Amniotic epithelial cell (primary cell): ENCODE measurements at regions not wholly inside any gene's neighbourhood (a gene's known extent, or its start where the extent isn't known, plus 50 kb on each side); places are given as distances from the start of the nearest gene placed in this dataset.

Experiments
- DNase-seq: peaks from one replicate; pipeline ENCODE4 v3.0.0-alpha.2; 2010; ENCODE audit warnings: low read depth

DNA sequence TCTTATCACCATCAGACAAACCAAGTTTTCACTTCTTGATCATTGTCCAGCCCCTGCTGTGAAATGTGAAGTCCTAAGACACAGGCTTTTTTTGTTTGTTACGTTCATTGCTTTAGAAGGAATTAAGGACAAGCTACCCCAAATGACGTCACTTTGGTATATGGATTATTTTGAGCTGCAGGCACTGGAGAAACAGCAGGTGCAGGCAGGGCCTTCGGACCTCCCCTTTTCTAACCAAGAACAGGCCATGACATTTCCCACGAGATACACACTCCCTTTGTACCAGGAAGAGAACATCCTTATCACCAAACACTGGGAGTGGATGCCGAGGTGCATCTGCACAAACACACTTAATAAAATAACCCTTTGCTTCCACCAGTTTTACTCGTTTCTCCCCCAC, 418.0 kb upstream of the SULF2 start:
- no peak for DNase-seq

- no peak for DNase-seq
These were observed 417.2 kb upstream of the SULF2 start for GRCh38 chr20:48202334-48203113.

GRCh38 chr20:48201885-48202284, 416.6 kb upstream of the SULF2 start:
- DNase-seq: no peak

GRCh38 chr20:48201188-48201587, 415.9 kb upstream of the SULF2 start:
- no peak for DNase-seq

DNA sequence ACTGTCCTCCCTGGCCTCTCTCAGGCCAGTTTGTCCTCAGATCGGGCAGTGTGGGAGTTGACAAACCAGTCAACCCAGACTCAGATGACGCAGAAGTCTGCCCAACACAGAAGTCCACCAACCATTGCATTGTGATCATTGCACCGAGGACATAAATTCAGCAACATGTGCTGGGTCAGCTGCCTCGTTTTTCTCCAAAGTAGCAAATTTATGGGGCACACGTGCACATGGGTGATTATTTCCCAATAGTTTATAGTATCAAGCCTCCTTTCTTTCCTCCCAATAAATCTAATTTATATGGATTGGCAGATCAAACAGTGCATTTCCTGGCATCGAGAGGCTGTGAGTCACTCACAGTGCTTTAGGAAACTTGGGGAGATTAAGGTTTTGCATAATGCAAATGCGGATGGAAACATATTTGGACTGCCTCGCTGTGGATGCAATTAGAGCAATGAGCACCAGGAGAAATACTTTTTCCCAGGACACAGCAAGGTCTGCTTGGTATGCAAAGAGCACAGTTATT, 413.7 kb upstream of the SULF2 start:
- no peak for DNase-seq

DNA sequence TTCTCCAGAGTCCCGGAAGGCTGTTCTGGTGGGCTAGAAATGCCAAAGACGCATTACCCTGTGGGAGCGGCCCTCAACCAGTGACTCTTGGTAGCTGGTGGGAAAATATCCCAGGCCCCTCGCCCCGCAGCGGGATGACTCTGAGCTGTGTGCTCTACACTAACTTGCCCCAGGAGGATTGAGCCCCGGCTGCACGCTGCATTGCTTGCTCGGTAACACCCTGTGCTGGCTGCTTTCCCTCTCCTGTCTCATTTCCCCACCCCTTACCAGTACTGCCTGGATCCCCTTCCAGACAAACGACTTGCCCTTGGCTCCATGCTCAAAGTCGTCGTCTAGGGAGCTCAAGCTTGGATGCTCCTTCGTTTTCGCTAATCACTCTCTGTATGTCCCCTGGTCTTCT, 411.8 kb upstream of the SULF2 start:
- DNase-seq: no peak

DNA sequence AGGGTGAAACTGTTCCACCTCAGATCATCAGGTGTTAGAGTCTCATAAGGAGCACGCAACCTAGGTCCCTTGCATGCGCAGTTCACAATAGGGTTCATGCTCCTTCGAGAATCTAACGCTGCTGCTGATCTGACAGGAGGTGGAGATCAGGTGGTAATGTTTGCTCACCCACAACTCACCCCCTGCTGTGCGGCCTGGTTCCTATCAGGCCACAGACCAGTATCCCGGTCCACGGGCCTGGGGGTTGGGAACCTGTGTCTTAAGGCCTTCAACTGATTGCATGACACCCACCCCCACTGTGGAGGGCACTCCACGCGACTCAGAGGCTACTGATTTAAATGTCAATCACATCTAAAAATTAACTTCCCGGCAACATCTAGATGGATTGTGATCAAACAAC, 411.2 kb upstream of the SULF2 start:
- DNase-seq: no peak

DNA sequence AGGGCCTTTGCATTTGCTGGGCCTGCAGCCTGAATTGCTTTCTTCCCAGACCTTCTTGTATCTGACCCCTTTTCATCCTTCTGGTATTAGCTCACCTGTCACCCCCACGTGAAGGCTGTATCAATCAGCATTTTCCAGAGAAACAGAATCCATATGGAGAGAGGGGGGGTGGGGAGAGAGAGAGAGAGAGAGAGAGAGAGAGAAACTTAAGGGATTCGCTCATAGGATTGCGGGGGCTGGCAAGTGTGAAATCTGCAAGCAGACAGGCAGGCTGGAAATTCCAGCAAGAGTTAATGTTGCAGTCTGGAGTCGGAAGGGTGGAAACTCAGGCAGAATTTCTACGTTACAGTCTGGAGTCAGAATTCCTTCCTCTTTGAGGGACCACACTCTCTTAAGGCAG, 410.7 kb upstream of the SULF2 start:
- DNase-seq: no peak

GRCh38 chr20:48195121-48195870, 410.0 kb upstream of the SULF2 start:
- no peak for DNase-seq

GRCh38 chr20:48194583-48194982, 409.3 kb upstream of the SULF2 start:
- no peak for DNase-seq

DNA sequence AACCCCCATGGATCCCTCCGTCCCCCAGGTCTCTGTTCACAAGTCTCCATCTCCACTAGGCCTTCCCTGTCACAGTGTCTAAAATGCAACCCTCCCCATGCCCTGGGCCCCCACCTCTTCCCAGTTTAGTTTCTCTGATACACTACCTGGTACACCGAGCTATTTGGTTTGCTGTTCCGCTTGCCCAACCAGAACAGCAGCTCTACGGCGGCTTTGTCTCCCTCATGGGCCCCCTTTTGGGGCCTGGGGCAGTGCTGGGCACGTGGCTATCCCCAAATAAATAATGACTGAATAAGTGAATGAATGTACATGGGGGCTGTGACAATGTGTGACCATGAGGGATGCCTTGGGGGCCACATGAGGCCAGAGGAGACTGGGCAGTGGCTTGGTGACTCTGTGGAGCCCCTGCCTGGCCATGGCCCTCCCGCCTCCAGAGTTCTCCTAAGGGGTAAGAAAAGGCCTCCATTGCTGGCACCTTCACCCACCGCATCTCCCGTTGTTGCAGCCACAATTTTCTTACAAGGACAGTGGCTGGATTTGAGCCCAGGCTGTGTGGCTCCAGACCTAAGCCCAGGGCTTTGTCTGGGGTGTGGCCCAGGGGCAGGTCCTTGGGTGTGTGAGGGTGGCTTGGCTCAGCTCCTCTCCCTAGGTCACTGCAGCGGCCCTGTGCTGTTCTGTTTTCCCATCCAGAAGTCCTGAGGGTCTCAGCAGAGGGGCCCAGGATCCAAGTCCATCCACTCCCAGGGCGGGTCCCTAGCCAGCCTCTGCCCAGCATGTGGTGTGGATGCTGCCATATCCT, 408.5 kb upstream of the SULF2 start:
- DNase-seq: no peak

- no peak for DNase-seq
These were observed 406.8 kb upstream of the SULF2 start for GRCh38 chr20:48192109-48192508.

- DNase-seq: no peak
These were observed 405.9 kb upstream of the SULF2 start for GRCh38 chr20:48191200-48191599.

DNA sequence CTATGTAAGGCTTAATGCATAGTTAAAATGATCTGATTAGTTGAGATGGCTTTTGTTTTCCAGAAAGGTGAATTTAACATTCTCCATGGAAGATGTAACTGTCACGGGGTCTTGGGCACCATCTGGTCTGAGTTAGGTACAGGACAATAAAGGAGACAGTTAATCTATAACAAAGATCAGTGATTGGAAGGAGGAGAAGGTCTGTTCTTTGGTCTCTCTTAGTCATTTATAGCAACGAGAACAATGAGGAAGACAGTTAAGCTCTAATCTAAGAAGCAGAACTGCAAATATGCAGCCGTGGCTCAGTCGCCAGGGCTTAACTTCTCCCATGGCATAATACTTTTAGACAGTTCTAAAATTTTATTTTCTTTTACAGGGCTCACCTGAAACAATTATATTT, 405.5 kb upstream of the SULF2 start:
- DNase-seq: no peak

DNA sequence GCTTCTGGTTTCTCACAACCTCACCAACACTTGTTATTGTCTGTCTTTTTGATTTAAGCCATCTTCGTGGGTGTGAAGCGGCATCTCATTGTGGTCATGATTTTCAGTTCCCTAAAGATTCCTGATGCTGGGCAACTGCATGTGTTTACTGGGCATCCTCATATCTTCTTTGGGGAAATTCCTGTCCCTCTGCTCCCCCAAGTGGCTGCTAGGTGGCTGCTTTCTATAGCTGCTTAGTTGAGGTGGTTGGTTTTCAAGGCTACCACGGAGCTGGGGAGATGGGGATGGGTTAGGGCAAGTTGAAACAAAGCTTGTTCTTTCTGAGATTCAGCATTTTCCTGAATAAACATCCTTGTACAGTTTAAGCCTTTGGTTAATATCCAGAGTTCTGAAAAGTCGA, 403.9 kb upstream of the SULF2 start:
- DNase-seq: peak; percentile 4

DNA sequence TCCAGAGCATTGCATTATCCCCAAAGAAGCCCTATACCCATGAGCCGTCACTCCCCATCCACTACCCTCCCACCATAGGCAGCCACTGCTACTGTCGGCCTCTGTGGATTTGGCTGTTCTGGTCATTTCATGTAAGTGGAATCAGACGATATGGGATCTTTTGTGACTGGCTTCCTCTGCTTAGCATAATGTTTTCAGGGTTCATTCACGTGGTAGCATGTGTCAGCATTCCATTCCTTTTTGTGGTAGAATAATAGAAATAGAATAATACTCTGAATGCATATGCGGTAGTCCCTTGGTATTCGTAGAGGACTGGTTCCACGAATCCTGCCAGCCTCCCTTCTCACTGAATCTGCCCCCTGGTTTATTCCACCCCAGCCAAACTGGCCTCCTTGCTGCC, 402.6 kb upstream of the SULF2 start:
- no peak for DNase-seq

DNA sequence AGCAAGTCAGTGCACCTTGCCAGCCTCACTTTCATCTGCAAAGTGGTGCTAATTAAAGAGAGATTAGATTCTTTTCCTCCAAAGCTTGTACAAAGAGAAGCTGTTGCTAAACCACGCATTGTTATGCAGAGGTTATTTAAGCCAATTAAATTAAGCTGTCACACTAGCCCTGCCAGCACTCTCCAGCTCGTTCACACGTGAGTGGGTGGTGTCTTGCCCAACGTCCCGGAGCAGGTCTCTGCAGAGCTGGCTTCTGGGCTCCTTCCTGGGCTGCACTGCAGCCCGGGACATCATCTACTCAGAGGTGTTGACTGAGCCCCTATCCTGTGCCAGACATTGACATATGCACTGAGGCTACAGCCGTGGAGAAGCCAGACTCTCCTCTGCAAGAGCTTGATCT, 401.6 kb upstream of the SULF2 start:
- no peak for DNase-seq

GRCh38 chr20:48186447-48186846, 401.2 kb upstream of the SULF2 start:
- no peak for DNase-seq

DNA sequence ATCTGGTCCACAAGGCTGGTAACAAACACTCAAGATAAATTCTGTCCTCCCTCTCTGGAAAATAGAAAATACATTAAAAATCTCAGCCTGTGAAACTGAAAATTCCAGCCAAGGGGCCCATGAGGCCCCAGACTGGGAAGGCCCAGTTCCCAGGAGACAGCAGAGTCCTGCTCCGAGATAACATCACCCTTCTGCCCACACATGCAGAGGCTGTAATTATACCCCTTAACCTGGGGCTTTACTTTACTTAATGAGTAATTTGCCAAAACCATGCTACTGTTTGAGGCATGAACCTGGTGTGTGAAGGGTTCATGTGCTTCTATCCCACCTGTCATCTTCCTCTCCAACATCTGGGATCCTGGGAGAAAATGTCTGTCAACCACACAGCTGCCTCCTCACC, 398.9 kb upstream of the SULF2 start:
- no peak for DNase-seq

DNA sequence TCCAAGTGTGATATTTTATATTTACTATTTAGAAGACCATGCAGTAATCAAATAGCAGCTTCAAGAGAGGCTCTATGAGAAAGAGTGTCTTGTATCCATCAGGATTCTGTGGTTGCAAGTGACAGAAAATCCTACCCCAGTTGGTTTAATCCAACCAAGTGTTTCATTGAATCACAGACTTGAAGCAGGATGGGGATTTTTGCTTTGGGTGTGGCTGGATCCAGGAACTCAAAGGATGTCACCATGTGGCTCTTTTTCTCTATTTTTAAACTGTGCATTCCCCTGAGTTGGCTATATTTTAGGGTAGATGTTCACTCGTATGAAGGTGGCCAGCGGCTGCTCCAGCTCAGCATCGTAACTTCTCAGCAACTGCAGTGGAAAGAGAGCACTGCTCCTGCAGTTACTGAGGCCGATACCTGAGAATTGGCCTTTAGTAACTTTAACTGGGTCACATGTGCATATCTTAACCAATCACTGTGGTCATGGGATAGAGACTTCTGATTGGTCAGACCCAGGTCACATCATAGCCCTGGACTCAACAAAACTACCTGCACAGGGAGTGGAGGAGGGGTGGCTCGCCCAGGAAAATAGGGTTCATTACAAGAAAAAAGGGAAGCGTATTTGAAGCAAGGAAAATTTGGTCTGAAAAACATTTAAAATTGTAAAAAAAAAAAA, 396.1 kb upstream of the SULF2 start:
- no peak for DNase-seq

- no peak for DNase-seq
These were observed 395.3 kb upstream of the SULF2 start for GRCh38 chr20:48180618-48181017.

DNA sequence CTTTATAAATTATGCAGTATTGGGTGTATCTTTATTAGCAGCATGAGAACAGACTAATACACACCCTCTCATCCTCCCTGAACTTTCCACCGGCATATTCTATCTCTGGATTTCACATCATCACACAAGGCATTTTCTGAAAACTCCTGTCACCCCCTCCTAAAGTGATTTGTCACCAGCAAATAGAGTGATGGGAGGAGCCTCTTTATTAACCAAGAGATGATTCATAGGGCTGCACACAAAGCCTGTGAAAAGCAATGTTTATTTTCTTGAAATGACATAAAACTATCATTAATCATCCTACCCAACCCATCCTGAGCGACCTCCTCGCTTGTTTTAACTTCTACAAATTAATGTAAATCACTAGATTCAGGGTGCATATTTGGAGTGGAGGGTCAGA, 394.7 kb upstream of the SULF2 start:
- DNase-seq: no peak
